Testis (tissue), 2 donors: ENCODE measurements at regions not wholly inside any gene's neighbourhood (a gene's known extent, or its start where the extent isn't known, plus 50 kb on each side); places are given as distances from the start of the nearest gene placed in this dataset.

Experiments used
- DNase-seq: peaks from one replicate; pipeline ENCODE4 v3.0.0-alpha.2; 2019
- H3K27ac ChIP-seq, 2 donors: fragments of 200-600 bp; sonication (generic); one replicate each; pipeline ENCODE4 v1.5.1; 2019
- H3K27me3 ChIP-seq: fragments of 200-600 bp; sonication (generic); one replicate; pipeline ENCODE4 v1.5.1; 2019
- H3K36me3 ChIP-seq: fragments of 200-600 bp; sonication (generic); one replicate; pipeline ENCODE4 v1.5.1; 2017; ENCODE audit warnings: low read depth; ENCODE audit errors: missing control alignments
- H3K4me1 ChIP-seq: fragments of 200-600 bp; sonication (generic); one replicate; pipeline ENCODE4 v1.5.1; 2019
- H3K4me3 ChIP-seq, 2 donors: fragments of 200-600 bp; sonication (generic); one replicate each; pipeline ENCODE4 v1.5.1; 2017 to 2019
- H3K9me3 ChIP-seq: fragments of 200-600 bp; sonication (generic); one replicate; pipeline ENCODE4 v1.5.1; 2017
- POLR2A ChIP-seq: fragments of 450-650 bp; IDR thresholded peaks from one replicate; pipeline ENCODE4 v1.6.1; 2017; ENCODE audit warnings: antibody characterized with exemption, mild to moderate bottlenecking, moderate library complexity
- WGBS, 2 donors: methylation state at CpG; one replicate each; pipeline ENCODE4 v1.1.5; 2018; 5-methylcytosine and 5-hydroxymethylcytosine counted together
- intact Hi-C: fragments of 100-400 bp; cut with DNase I; formaldehyde crosslinking; loops from one replicate; pipeline ENCODE4 v1.15.1; 2023; ENCODE audit warnings: low total_unique reads
- TF ChIP-seq, protein P1 (sequence below), 3 experiments: fragments of 450-650 bp in 2 of 3; fragments of 200-600 bp in 1 of 3; sonication (generic) in 1 of 3; IDR thresholded peaks; one replicate each; pipeline ENCODE4 v1.5.1; 2016 to 2019; ENCODE audit warnings: antibody characterized with exemption in 3 of 3, mild to moderate bottlenecking in 2 of 3, moderate library complexity in 1 of 3

- Histone ChIP-seq H3K36me3 (no peaks in the 10 kb centered on the region), H3K4me1 (no peaks in the 10 kb centered on the region), H3K27me3 (no peaks in the 10 kb centered on the region), H3K4me3 (no peak overlapping the region), H3K9me3 (no peaks in the 10 kb centered on the region), H3K27ac (no peak overlapping the region)
- TF ChIP-seq POLR2A: no peak
- TF ChIP-seq, protein P1, sequence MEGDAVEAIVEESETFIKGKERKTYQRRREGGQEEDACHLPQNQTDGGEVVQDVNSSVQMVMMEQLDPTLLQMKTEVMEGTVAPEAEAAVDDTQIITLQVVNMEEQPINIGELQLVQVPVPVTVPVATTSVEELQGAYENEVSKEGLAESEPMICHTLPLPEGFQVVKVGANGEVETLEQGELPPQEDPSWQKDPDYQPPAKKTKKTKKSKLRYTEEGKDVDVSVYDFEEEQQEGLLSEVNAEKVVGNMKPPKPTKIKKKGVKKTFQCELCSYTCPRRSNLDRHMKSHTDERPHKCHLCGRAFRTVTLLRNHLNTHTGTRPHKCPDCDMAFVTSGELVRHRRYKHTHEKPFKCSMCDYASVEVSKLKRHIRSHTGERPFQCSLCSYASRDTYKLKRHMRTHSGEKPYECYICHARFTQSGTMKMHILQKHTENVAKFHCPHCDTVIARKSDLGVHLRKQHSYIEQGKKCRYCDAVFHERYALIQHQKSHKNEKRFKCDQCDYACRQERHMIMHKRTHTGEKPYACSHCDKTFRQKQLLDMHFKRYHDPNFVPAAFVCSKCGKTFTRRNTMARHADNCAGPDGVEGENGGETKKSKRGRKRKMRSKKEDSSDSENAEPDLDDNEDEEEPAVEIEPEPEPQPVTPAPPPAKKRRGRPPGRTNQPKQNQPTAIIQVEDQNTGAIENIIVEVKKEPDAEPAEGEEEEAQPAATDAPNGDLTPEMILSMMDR (IDR thresholded peaks at IDR 0.05): no peak
- no peak for DNase-seq
- WGBS, 2 donors: 77 to 87% methylated on average over 2 of the region's 2 CpGs
- intact Hi-C loops: no loop called here
Measured at GRCh38 chr15:46880791-46881190, 836.5 kb upstream of the SEMA6D start.

DNA sequence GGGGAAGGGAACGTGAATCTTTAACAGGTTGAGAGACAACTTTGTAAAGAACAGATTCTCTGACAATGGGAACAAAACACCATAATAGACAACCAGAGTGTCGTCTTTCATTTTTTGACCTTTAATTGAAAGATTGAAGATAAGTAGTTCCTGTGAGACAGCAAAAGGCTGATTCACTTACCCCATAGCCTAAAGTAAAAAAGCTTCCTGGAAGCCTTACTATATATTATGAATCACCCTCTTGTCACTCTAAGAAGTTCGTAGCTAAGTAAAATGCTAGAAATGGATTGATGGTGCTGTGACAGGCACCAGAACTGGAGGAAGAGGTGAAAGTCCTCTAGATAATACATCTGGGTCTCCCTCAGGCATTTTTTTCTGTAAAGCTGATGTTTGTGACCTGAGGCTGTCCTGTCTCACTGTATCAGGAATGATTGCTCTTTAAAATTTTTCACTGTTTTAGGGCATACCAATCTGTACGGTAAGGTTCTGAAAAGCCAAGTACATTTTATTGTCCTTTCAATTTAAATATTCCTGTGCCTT is 824.6 kb upstream of the SEMA6D start:
- H3K27me3 ChIP-seq: no peaks in the 10 kb centered on the region
- DNase-seq: no peak
- no peaks in the 10 kb centered on the region for H3K4me1 ChIP-seq
- no peak overlapping the region for H3K27ac ChIP-seq
- intact Hi-C loops: no loop called here
- WGBS, 2 donors: 66 to 68% methylated on average over 4 of the region's 4 CpGs
- TF ChIP-seq POLR2A: no peak
- TF ChIP-seq, protein P1 (IDR thresholded peaks at IDR 0.05): no peak
- H3K9me3 ChIP-seq: no peaks in the 10 kb centered on the region
- no peaks in the 10 kb centered on the region for H3K36me3 ChIP-seq
- H3K4me3 ChIP-seq: no peak overlapping the region

DNA sequence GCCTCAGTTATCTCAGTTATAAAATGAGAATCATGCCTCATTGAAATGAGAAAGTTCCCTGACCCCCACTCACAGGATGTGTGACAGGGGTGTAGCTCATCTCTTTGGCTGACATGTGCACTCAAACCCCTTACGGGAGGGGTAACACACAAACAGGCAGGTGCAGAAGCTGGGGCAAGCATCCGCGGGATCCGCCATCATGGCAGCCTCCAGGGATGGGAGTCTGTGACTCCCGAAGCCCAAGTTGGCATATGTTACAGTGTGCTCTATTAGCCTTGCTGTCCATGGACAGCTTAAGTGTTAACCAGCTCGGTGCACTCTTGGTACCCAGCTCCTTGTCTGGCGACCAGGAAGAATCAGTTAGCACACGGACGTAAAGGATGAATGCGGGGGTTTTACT is 822.7 kb upstream of the SEMA6D start:
- H3K27ac ChIP-seq: no peak overlapping the region
- H3K27me3 ChIP-seq: no peaks in the 10 kb centered on the region
- WGBS, 2 donors: 73 to 81% methylated on average over 10 of the region's 10 CpGs

DNA sequence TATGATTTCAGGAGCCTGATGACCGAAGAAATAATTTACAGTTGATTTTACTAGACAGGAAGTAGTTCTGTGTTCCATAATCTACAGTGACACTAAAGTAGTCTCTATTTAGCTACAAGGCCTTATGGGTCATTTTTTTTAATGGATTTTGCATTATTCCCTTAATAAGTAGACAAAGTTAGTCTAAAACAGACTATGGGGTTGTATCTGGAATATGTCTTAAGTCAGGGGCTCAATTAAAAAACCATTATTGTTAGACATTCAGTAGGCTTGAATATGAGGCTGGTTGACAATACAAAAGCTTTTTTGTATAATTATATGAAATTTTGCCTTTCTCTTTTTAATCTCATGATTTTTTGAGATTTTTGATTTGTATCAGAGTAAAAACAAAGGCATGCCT is 820.0 kb upstream of the SEMA6D start:
- no peak for DNase-seq

More for the DNA sequence above, 822.7 kb upstream of the SEMA6D start:
- Histone ChIP-seq H3K9me3 (no peaks in the 10 kb centered on the region), H3K36me3 (no peaks in the 10 kb centered on the region), H3K4me1 (no peaks in the 10 kb centered on the region), H3K4me3 (no peak overlapping the region)
- intact Hi-C loops: no loop called here
- TF ChIP-seq, protein P1 (IDR thresholded peaks at IDR 0.05): no peak
- no peak for TF ChIP-seq POLR2A
- DNase-seq: no peak

GRCh38 chr15:46901001-46901400 is 816.3 kb upstream of the SEMA6D start:
- H3K4me1 ChIP-seq: no peaks in the 10 kb centered on the region
- intact Hi-C loops: no loop called here
- WGBS, 2 donors: 86 to 89% methylated on average over 2 of the region's 2 CpGs
- H3K9me3 ChIP-seq: no peaks in the 10 kb centered on the region
- H3K36me3 ChIP-seq: no peaks in the 10 kb centered on the region
- H3K27me3 ChIP-seq: no peaks in the 10 kb centered on the region
- TF ChIP-seq, protein P1 (IDR thresholded peaks at IDR 0.05): no peak
- TF ChIP-seq POLR2A: no peak
- no peak overlapping the region for H3K4me3 ChIP-seq
- no peak overlapping the region for H3K27ac ChIP-seq
- DNase-seq: no peak

More for the DNA sequence above, 820.0 kb upstream of the SEMA6D start:
- H3K27ac ChIP-seq: no peak overlapping the region
- intact Hi-C loops: no loop called here
- no peaks in the 10 kb centered on the region for H3K4me1 ChIP-seq
- no peaks in the 10 kb centered on the region for H3K36me3 ChIP-seq
- no peaks in the 10 kb centered on the region for H3K27me3 ChIP-seq
- WGBS, 2 donors: 83 to 92% methylated on average over 1 of the region's 1 CpG
- H3K9me3 ChIP-seq: no peaks in the 10 kb centered on the region
- H3K4me3 ChIP-seq: no peak overlapping the region
- TF ChIP-seq, protein P1 (IDR thresholded peaks at IDR 0.05): no peak
- no peak for TF ChIP-seq POLR2A
